GM18511 (cell line): ENCODE measurements at regions not wholly inside any gene's neighbourhood (a gene's known extent, or its start where the extent isn't known, plus 50 kb on each side); places are given as distances from the start of the nearest gene placed in this dataset.

Experiments used
- ATAC-seq: cut with Tn5 transposase; IDR thresholded peaks from one replicate; pipeline ENCODE4 v1.9.1; 2021; ENCODE audit warnings: mild to moderate bottlenecking, moderate library complexity; ENCODE audit not compliant: unreplicated experiment

DNA sequence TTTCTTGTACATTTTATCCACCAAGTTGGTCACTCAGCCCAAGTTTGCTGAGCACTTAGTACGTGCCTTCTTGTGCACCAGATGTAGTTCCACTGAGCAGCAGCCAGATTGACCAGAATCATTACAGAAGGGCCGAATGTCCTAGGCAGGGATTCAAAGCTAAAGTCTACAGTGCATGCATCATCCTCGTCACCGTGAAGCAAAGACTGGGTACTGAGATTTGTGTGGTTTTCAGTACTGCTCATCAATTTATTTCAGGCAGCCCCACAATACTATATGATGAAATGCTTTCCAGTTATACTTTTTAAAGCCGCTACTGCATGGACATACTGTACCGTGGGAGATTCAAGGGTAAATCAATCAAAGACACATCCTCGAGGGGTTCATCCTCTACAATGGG, 227.0 kb downstream of the ARRDC4 start:
- ATAC-seq: no peak

DNA sequence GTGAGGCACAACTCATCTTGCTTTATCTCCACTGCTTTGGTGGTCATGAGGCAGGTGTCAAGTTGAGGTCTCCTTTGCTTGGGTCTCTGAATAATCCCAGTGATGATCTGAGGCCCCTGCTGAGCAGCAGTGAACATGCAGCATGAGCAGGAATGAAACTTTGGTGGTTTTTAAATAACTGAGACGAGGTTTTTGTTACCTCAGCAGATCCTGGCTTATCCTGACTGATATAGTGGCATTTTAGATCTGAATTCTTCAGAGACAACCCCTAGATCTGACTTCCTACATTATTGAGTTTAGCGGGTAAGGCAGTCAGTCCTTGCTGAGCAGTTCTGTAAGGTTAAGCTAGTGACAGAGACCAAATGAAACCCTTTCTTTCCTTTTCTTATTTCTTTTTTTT, 230.4 kb downstream of the ARRDC4 start:
- no peak for ATAC-seq

DNA sequence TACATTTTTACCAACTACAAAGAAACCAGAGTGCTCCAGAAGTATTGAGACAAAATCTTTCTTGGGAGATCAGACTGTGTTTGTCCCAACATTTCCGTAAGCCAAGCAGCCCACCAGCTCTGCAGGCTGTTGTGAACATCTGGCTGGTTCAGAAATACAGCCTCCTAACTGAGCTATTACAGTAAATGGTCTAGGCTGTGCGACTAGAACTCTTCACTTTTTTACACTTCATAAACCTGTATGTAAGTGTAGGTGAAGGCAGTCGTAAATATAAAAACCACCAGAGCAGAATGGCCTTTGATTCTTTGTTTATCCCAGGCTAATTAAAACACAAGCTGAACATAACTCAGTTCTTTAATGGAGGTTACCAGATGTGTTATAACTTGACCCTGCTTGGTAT, 235.3 kb downstream of the ARRDC4 start:
- ATAC-seq: no peak

DNA sequence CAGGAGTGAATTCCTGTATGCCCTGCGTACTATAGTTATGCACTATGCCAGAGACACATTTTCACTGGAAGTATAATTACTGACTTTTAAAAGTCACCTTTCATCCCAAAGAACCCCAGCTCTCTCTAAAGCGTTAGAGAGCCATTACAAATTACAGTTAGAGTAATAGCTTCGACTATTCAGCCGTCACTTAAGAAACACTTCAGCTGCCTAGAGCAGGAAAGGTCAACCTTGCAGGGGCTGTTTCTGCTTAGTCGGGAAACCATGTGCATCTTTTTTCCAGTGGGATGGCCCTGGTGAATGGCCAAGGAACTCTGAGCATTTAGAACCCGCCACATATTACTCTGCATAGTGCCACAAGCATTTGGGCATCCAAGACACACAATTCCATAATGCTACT, 235.9 kb downstream of the ARRDC4 start:
- no peak for ATAC-seq

DNA sequence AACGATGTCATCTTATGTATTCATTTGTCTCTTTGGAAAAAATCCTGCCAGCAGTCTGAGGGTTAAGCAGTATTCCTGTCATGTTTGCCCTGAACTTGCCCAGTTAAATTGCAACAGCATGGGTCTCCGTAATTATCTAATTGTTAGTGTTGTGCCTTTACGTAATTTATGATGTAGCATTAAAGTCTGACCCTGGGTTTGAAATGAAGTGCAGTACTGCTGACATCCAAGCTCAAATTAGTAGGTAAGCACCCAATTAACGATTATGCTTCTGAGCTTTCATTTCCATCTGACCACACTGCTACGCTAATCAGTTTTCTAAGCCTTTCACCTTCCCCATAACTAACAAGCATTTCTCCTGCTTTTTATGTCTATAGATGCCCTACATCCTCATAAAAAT, 241.8 kb downstream of the ARRDC4 start:
- ATAC-seq: no peak

DNA sequence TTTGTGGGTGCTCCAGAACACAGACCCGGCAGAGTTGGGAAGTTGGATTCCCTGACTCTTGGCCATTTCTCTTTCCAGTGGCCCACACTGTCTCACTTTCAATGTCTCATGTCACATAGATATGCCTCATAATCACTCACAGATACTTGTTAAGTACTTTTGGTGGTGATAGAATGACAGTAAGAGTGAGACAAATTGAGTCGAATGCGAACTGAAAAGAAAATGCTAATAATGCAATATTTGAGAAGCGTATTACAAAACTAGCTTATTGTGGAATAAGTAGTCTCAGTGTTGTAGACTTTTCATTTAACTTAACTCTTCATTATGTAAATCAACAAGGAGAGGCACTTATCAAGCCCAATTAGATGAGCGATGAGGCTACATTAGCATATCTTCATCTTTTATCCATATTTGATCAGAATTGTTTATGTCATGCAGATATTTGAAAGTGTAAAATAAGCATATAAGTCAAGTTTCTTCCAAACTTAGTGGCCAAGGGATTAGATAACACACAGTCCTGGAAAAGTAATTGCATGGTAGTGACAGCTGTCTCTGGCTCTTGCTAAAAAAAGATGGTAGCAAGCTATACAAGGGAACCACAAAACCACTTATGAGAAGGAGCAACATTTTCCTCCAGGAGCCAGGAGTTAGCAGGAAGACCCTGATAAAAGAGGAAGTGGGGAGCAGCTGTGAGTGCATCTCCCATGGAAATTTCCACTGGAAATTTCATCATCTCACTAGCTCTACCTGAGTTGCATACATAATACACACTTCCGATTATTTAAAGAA, 243.6 kb downstream of the ARRDC4 start:
- ATAC-seq: no peak

DNA sequence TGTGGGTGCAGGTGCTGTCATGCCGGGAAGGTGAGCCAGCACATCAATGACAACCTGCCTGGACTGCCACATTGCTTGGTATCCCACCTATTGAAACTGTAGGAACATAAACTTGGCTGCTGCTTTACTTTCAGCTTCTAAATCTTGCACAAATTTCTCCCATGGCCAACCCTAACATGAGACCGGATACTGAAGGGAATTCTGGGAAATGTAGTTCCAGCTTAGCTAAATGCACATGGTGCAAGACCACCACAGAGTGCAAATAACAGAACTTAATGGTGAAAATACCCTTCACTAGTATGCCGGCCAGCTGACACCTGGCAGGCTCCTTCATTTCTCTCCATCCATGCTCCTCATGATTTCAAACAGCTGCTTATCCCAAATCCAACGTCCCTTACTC, 247.4 kb downstream of the ARRDC4 start:
- no peak for ATAC-seq

DNA sequence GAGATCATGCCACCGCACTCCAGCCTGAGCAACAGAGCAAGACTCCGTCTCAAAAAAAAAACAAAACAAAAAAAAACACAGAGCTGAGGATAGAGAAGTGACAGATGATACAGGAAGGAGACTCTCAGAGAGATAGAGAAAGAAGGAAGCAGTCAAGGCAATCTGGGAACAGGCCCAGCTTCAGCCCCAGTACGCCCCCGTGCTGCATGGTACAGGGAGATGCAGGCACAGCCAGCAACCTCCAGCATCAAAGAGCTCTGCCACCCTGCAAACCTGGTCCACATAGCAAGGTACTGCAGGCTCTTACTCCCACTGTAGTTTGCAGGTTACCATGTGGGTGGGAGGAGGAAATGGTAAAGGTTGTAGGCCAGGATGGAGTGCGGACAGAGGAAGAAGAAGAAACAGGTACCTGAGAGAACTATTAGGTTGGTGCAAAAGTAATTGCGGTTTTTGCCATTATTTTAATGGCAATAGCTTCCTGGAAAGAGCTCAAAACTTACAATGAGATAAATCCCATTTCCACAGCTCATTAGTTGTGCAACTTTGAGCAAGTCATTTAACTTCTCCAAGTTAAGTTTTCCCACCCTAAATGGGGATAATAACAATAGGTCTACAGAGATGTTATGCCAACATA, 253.0 kb downstream of the ARRDC4 start:
- ATAC-seq: no peak

DNA sequence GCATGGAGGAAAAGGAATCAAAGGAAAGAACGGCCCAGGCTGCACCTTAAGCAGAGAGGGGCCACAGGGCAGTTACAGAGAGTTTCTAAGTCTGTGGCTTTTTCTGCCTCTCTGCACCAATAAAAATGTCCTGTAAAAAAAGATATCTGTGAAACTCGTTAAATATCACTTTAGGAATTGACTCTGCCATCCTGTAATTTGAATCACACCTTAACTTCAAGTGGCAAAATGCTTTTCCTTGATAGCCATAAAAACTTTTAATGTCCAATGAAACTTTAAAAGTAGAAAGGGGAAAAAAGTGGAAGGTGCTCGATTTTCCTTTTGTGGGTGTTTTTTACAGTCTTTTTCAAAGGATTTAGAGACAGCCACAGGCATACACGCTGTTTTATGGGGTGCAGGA, 255.7 kb downstream of the ARRDC4 start:
- no peak for ATAC-seq

DNA sequence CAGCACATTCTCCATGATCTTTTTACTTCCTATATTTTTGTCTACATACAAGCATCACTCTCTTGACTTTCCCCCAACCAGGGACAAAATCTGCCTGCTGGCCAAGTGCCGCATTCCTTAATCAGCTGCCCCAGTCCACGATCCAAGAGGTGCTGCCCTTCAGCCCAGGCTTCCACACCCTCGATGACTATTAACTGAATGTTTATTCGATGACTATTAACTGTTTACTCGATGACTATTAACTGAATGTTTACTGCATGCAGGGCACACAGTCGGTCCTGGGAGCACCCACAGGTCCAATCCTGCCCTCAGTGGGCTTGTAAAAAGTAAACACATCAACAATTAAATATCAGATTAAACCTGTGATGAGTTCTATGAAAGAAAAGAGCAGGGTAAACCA, 256.9 kb downstream of the ARRDC4 start:
- no peak for ATAC-seq

DNA sequence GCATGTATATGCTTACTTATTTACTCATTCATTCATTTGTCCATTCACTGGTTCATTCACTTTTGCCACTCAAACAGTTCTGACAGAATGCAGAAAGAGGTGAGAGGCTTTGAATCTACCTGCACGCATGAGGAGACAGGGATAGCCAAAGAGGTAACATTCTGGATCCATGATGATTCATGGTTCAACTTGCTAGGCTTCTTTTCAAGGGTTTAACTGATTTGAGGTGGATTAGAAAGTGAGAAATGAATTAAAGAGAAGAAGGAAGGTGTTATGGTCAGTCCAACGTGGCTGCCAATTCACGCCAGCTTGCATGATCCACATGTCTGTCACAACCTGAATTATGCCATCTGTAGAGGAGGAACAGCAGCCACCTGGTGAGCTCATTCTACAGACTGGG, 260.6 kb downstream of the ARRDC4 start:
- ATAC-seq: no peak

DNA sequence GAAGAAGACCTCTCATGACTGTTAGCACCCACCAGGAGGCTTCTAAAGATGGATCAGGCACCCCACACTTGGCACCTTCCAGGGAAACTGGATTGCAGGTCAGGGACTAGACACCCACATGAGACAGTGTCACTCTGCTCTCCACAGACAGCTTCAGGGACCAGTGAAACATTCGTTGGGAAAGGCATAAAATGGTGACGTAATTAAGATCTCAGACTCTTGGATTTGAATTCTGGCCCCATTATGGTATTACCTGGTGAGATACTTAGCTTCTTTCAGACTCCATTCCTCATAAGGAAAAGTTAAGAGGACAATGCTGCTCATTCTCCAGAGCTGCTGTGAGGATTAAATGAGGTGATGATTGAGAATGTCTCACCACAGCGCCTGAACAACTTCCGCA, 261.1 kb downstream of the ARRDC4 start:
- ATAC-seq: no peak

DNA sequence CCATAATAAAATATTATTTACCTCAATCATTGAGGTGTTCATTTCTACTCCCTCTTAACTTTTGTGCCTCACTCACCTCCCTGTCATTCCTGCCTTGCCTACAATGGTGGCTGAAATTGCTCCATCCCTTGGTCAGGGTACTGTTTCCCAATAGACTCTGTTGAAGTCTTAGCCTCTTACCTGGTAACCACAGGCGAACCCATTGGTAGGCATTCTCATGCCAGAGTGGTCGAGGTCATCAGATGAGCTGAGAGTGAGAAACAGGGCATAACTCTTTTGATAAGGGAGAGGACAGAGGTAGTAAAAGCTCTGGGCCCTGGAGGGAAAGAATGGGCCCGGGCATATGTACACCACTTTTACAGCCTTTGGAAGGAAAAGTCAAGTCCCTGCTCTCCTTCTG, 265.6 kb downstream of the ARRDC4 start:
- ATAC-seq: no peak

DNA sequence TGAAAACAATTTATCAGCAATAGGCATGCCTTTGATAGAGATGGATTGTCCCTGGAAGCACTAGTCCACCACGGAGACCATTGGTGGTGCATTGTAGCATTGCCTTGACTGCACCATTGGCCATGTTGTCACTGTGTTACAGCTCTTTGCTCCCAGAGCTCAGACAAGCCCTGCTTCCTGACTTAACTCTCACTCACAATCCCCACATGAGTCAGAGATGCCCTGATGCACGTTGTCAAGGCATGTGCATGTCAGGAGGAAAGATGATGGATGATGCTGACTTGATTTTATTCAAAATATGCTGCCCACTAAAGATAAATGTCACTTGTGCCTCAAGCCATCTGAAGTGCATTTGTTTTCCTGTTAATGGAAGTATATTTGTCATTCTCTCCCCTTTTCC, 266.1 kb downstream of the ARRDC4 start:
- ATAC-seq: no peak

DNA sequence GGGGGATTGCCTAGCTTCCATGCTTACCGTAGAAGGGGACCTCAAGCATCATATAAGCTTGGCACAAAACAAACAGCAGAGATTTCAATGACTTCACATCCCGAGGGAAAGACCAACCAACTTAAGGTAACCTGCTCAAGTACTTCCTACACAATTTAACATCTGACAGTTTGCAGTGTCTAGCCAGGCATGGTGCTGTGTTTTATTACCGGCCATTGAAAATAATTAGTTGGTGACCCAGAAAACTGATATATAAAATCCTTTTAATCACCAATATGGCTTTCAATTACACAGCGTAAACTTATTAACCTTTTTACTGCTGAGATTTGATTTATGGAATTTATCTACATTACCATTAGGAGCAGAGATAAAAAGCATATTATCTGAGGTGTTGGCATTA, 268.3 kb downstream of the ARRDC4 start:
- ATAC-seq: no peak

DNA sequence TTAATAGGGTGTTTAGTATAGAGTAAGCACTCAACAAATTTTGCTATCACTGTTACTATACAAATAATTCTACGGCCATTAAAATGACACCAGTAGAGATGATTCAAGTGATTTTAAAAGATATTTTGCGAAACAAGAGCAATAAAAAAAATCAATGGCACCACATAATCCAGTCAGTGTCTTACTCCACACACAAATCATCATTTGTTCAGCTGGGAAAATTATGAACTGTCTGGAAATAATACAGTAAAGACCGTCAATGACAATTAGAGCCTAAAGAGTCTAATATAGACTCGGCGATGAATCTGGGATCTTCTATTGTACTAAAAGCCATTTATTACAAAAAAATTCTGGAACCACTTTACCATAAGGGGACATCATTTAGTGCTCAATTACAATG, 270.5 kb downstream of the ARRDC4 start:
- no peak for ATAC-seq

DNA sequence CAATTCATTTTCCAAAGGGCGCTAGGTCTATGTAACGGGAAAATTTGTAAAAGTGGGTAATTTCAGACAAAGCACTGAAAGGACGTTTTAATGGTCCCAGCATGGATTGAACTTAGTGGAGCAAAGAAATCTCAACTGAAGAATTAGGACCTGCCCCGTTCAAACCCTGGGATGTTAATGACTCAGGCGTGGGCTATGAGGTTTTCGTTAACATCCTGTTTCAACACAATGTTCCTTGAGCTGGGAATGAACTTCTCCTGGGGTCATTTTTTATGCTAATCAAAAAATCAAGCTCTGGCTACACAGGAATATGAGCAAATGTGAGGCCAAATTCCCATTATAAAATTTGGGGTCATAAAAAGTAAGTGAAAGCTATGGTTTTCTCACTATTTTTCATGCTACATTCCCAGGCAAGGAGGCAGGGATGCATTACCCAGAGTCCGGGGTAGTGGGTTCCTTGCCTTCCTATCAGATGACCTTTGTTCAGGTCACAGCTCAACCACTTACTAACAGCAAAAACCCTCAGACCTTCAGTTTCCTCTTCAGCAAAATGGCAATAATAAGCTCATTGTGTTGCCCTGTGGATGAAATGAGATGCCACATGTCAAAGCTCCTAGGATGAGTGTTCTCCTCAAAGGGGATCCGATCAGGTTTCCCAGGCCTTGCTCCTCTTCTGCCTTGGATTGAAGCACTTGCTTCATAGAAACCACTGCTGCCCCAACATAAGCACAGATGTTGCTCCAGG, 271.4 kb downstream of the ARRDC4 start:
- ATAC-seq: no peak

DNA sequence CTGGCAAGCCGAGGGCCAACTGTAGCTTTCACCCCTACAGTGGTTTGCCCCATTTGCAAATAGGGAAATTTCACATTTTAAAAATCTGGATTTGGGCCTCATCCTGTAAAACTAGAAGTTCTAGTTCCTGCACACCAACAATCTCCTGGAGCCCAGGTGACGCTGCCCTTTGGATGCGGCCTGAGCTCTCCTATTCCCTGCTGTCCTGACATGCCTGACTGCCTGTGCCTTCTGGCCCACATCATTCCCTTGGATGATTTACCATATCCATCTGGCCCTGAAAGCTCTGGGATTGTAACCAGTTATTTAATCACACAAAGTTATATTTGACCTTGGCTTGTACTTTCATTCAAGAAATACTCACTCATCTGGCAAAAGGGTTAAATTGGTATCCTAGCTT, 272.3 kb downstream of the ARRDC4 start:
- no peak for ATAC-seq

DNA sequence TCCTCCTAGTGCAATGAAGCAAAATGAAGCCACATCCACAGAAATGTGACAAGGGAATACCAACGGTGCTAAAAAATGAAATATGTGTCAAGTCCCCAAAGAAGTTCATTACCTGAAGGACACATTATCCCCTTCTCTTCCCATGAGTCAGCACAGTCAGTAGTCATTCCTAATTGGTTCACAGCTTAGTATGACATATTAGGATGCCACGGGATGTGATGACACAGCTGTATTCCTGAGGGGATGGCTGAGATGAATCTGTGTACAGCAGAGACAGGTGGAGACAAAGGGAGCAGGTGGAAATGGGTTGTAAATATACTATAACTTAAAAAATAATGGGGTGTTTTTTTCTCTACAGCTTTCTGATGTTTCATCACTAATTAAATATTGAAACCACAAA, 273.4 kb downstream of the ARRDC4 start:
- ATAC-seq: no peak

DNA sequence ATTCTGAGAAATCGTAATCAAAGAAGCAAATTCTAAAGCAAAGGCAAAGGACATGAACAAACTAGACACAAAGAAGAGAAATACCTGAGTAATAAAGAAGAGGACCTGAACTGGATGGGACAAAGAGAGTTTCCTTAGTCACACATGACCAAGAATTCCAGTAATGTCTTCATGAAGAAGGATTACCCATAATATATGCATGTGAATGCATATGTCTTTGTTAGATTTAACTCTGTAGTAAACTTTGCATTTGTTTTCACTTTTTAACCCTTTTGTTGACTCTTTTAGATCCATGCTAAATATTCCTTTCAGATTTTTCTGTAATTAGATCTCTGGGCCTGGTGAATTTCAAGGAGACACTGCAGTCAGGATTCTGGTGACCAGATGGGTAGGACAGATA, 279.8 kb downstream of the ARRDC4 start:
- no peak for ATAC-seq

DNA sequence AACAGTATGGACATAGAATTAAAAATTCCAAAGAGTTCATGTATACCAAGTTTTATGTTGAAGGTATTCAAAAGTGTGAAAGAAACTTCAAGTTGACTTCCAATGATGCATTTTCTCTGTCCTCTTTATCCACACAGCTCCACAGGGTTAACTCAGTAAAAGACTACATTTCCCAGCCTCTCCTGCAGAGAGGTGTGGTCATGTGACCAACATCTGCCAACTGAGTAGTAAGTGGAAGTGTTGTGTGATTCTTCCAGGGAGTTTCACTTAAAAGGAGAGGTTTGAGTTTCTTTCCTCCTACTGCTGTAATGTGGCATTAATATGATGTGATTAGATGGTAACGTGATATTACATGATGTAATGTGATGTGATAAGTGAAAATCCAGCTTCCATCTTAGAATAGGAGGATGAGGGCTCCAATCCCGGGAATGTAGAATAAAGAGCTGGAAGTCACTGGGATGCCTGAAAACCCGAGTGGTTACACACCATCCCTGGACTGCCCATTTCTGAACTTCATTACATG, 280.6 kb downstream of the ARRDC4 start:
- no peak for ATAC-seq

DNA sequence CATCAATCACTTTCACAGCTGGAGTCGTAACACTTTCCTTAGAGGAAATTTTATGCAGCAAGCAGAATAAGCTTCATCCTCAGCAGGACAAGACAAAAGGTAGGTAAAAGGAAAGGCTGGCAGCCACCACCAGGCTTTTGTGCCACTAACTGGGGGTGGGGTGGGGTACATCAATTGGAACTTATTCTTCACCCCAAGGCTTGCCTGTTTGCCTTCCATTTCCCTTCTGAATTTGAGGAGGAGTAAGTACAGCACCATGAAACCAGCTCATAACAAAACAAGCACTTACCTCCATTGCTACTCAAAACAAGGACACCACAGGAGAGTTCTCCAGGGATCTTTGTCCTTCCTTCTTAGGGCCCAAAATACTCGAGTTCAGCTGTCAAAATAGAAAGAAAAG, 296.8 kb downstream of the ARRDC4 start:
- no peak for ATAC-seq
